GM23338 (cell line): ENCODE measurements at regions not wholly inside any gene's neighbourhood (a gene's known extent, or its start where the extent isn't known, plus 50 kb on each side); places are given as distances from the start of the nearest gene placed in this dataset.

Experiments
- CREB1 ChIP-seq: fragments of 250-450 bp; sonication (Bioruptor Pico); IDR thresholded peaks from 2 replicates; pipeline ENCODE4 v1.5.0; 2020; ENCODE audit warnings: low read depth, mild to moderate bottlenecking, moderate library complexity
- CTCF ChIP-seq, 2 experiments: fragments of 200-600 bp in 1 of 2; sonication (generic) in 1 of 2; conservative IDR thresholded peaks; 2 replicates each; pipeline versions ENCODE4 v1.5.1 to v1.6.1; 2016 to 2017; ENCODE audit warnings: antibody characterized with exemption in 2 of 2, low read depth in 2 of 2, mild to moderate bottlenecking in 2 of 2, moderate library complexity in 1 of 2
- ETS1 ChIP-seq: IDR thresholded peaks from 2 replicates; pipeline ENCODE4 v1.6.1; 2016; ENCODE audit warnings: antibody characterized with exemption
- EZH2phosphoT487 ChIP-seq: fragments of 200-600 bp; sonication (generic); IDR thresholded peaks from one replicate; pipeline ENCODE4 v1.8.1; 2018; ENCODE audit warnings: antibody characterized with exemption; ENCODE audit not compliant: unreplicated experiment
- JUNB ChIP-seq: IDR thresholded peaks from one replicate; pipeline ENCODE4 v1.6.1; 2016; ENCODE audit warnings: antibody characterized with exemption; ENCODE audit not compliant: unreplicated experiment
- NANOG ChIP-seq: IDR thresholded peaks from 2 replicates; pipeline ENCODE4 v1.6.1; 2016; ENCODE audit warnings: antibody characterized with exemption, borderline replicate concordance
- POLR2AphosphoS5 ChIP-seq: IDR thresholded peaks from 2 replicates; pipeline ENCODE4 v1.6.1; 2016; ENCODE audit warnings: antibody characterized with exemption, low read depth
- REST ChIP-seq: IDR thresholded peaks from one replicate; pipeline ENCODE4 v1.6.1; 2018; ENCODE audit warnings: antibody characterized with exemption; ENCODE audit not compliant: unreplicated experiment
- STAT1 ChIP-seq: IDR thresholded peaks from one replicate; pipeline ENCODE4 v1.6.1; 2016; ENCODE audit warnings: antibody characterized with exemption; ENCODE audit not compliant: unreplicated experiment
- ZNF114 ChIP-seq: fragments of 250-450 bp; sonication (Bioruptor Pico); IDR thresholded peaks from 2 replicates; pipeline ENCODE4 v1.5.0; 2020; ENCODE audit warnings: mild to moderate bottlenecking, moderate library complexity

- no peak for TF ChIP-seq POLR2AphosphoS5
- no peak for TF ChIP-seq CTCF (conservative IDR thresholded peaks at IDR 0.05; ENCODE audit: low read depth in 2 of 2)
- TF ChIP-seq CREB1, result no peak
- TF ChIP-seq JUNB, result no peak
- no peak for TF ChIP-seq ETS1
- TF ChIP-seq EZH2phosphoT487, result no peak
- no peak for TF ChIP-seq NANOG
- no peak for TF ChIP-seq ZNF114 (CRISPR knock-in tag)
- no peak for TF ChIP-seq REST
- no peak for TF ChIP-seq STAT1
Observed at GRCh38 chr3:132088291-132088690, 53.5 kb upstream of the CPNE4 start.
